OCI-LY3 (cell line): ENCODE measurements at regions not wholly inside any gene's neighbourhood (a gene's known extent, or its start where the extent isn't known, plus 50 kb on each side); places are given as distances from the start of the nearest gene placed in this dataset.

Source experiments
- H2AFZ ChIP-seq: fragments of 200-600, 300-600 bp; shearing (Covaris generic); 2 replicates; pipeline ENCODE4 v1.6.0; 2014; ENCODE audit warnings: antibody characterized with exemption, low read depth, low read length
- H3K27ac ChIP-seq: fragments of 200-600, 300-600 bp; sonication (generic); 2 replicates; pipeline ENCODE4 v1.5.1; 2014; ENCODE audit warnings: mild to moderate bottlenecking, low read length, moderate library complexity, mixed read lengths
- H3K27me3 ChIP-seq: fragments of 200-600, 300-600 bp; sonication (generic); 2 replicates; pipeline ENCODE4 v1.6.1; 2014; ENCODE audit warnings: low read depth, low read length, mixed read lengths
- H3K36me3 ChIP-seq: fragments of 200-600, 300-600 bp; sonication (generic); replicated peaks from 2 replicates; pipeline ENCODE3; 2014; ENCODE audit warnings: low read depth, low read length, mixed read lengths
- H3K4me1 ChIP-seq: fragments of 300-600, 200-600 bp; sonication (generic); 2 replicates; pipeline ENCODE4 v1.6.1; 2014; ENCODE audit warnings: low read length, mixed read lengths
- H3K4me2 ChIP-seq: fragments of 200-600, 300-600 bp; sonication (generic); 2 replicates; pipeline ENCODE4 v1.6.1; 2014; ENCODE audit warnings: low read length, mixed read lengths
- H3K4me3 ChIP-seq: fragments of 300-600, 200-600 bp; sonication (generic); 2 replicates; pipeline ENCODE4 v1.5.1; 2014; ENCODE audit warnings: antibody characterized with exemption, mild to moderate bottlenecking, low read length, moderate library complexity
- H3K79me2 ChIP-seq: fragments of 300-600, 200-600 bp; shearing (Covaris generic); 2 replicates; pipeline ENCODE4 v1.6.1; 2014; ENCODE audit warnings: mild to moderate bottlenecking, low read length, mixed read lengths
- H3K9ac ChIP-seq: fragments of 300-600, 200-600 bp; shearing (Covaris generic); 2 replicates; pipeline ENCODE4 v1.6.0; 2014; ENCODE audit warnings: mild to moderate bottlenecking, low read length, moderate library complexity
- H3K9me3 ChIP-seq: fragments of 200-600, 300-600 bp; shearing (Covaris generic); 2 replicates; pipeline ENCODE4 v1.6.1; 2014; ENCODE audit warnings: low read length, mixed read lengths; ENCODE audit not compliant: insufficient read depth
- H4K20me1 ChIP-seq: fragments of 200-600, 300-600 bp; sonication (generic); 2 replicates; pipeline ENCODE4 v1.6.1; 2016; ENCODE audit warnings: low read length, mixed read lengths; ENCODE audit not compliant: insufficient read depth
- CTCF ChIP-seq: fragments of 200-600, 300-600 bp; sonication (generic); IDR thresholded peaks from 2 replicates; pipeline ENCODE4 v1.5.1; 2014; ENCODE audit warnings: antibody characterized with exemption, low read length, low read depth
- EZH2phosphoT487 ChIP-seq: fragments of 200-600 bp; shearing (Covaris generic); IDR thresholded peaks from 2 replicates; pipeline ENCODE4 v1.6.1; 2018; ENCODE audit warnings: antibody characterized with exemption, mixed run types, low read depth

- Histone ChIP-seq H3K4me1 (peaks cover 32% of the 10 kb centered on the region), H4K20me1 (no peaks in the 10 kb centered on the region), H2AFZ (no peak overlapping the region), H3K36me3 (no peaks in the 10 kb centered on the region), H3K27ac (no peak overlapping the region), H3K4me2 (no peak overlapping the region), H3K79me2 (no peaks in the 10 kb centered on the region), H3K9me3 (no peaks in the 10 kb centered on the region), H3K27me3 (no peaks in the 10 kb centered on the region), H3K9ac (no peak overlapping the region), H3K4me3 (no peak overlapping the region)
- TF ChIP-seq EZH2phosphoT487 (no peak), CTCF (no peak)
Observed at GRCh38 chr9:99509065-99509745, 287.1 kb downstream of the SEC61B start.

- Histone ChIP-seq H3K27ac (no peak overlapping the region), H2AFZ (no peak overlapping the region), H3K9me3 (no peaks in the 10 kb centered on the region), H3K4me3 (peak overlapping the region; percentile 18), H3K4me1 (peaks cover 40% of the 10 kb centered on the region), H3K36me3 (no peaks in the 10 kb centered on the region), H3K79me2 (no peaks in the 10 kb centered on the region), H3K27me3 (no peaks in the 10 kb centered on the region), H4K20me1 (no peaks in the 10 kb centered on the region), H3K9ac (no peak overlapping the region), H3K4me2 (peak overlapping the region; percentile 56)
- no peak for TF ChIP-seq EZH2phosphoT487
- no peak for TF ChIP-seq CTCF
Observed at GRCh38 chr9:99509900-99510535, 287.9 kb downstream of the SEC61B start.

GRCh38 chr9:99511723-99512122 lies 289.6 kb downstream of the SEC61B start:
- peaks cover 57% of the 10 kb centered on the region for H3K4me1 ChIP-seq
- H3K4me2 ChIP-seq: no peak overlapping the region

More at GRCh38 chr9:99511723-99512122, 289.6 kb downstream of the SEC61B start:
- no peak overlapping the region for H3K27ac ChIP-seq
- H3K9ac ChIP-seq: no peak overlapping the region
- no peaks in the 10 kb centered on the region for H3K36me3 ChIP-seq
- H3K9me3 ChIP-seq: no peaks in the 10 kb centered on the region
- no peak overlapping the region for H3K4me3 ChIP-seq
- no peak for TF ChIP-seq EZH2phosphoT487
- peak; percentile 32 for TF ChIP-seq CTCF
- H3K79me2 ChIP-seq: no peaks in the 10 kb centered on the region
- no peaks in the 10 kb centered on the region for H3K27me3 ChIP-seq
- no peak overlapping the region for H2AFZ ChIP-seq
- no peaks in the 10 kb centered on the region for H4K20me1 ChIP-seq
